Smooth muscle cell (in vitro differentiated cells): ENCODE measurements at regions not wholly inside any gene's neighbourhood (a gene's known extent, or its start where the extent isn't known, plus 50 kb on each side); places are given as distances from the start of the nearest gene placed in this dataset.

Source experiments
- DNase-seq: peaks from one replicate; lab custom pipeline; 2025; ENCODE audit not compliant: unreplicated experiment; lab: John Stamatoyannopoulos, UW
- H2AFZ ChIP-seq: fragments of 200-600 bp; sonication (generic); 2 replicates; pipeline ENCODE4 v1.6.0; 2016; ENCODE audit warnings: antibody characterized with exemption, low read depth, mild to moderate bottlenecking
- H3F3A ChIP-seq: fragments of 200-600 bp; sonication (generic); 2 replicates; pipeline ENCODE4 v1.6.0; 2017; ENCODE audit warnings: antibody characterized with exemption, low read depth
- H3K27ac ChIP-seq: fragments of 200-600 bp; sonication (generic); 2 replicates; pipeline ENCODE4 v1.5.1; 2016; ENCODE audit warnings: low read depth, mild to moderate bottlenecking
- H3K27me3 ChIP-seq: fragments of 200-600 bp; sonication (generic); 2 replicates; pipeline ENCODE4 v1.6.1; 2016; ENCODE audit warnings: low read depth, mild to moderate bottlenecking
- H3K36me3 ChIP-seq: fragments of 200-600 bp; sonication (generic); 2 replicates; pipeline ENCODE4 v1.5.1; 2016; ENCODE audit warnings: low read depth
- H3K4me1 ChIP-seq: fragments of 200-600 bp; sonication (generic); 2 replicates; pipeline ENCODE4 v1.5.1; 2016; ENCODE audit warnings: low read depth
- H3K4me2 ChIP-seq: fragments of 200-600 bp; sonication (generic); 2 replicates; pipeline ENCODE4 v1.6.0; 2016; ENCODE audit warnings: mild to moderate bottlenecking
- H3K4me3 ChIP-seq: fragments of 200-600 bp; sonication (generic); 2 replicates; pipeline ENCODE4 v1.5.1; 2016; ENCODE audit warnings: mild to moderate bottlenecking
- H3K79me2 ChIP-seq: fragments of 200-600 bp; sonication (generic); 2 replicates; pipeline ENCODE4 v1.6.0; 2016; ENCODE audit warnings: low read depth, mild to moderate bottlenecking
- H3K9ac ChIP-seq: fragments of 200-600 bp; sonication (generic); 2 replicates; pipeline ENCODE4 v1.6.0; 2016; ENCODE audit warnings: low read depth
- H3K9me3 ChIP-seq: fragments of 200-600 bp; sonication (generic); replicated peaks from 2 replicates; pipeline ENCODE4 v1.5.1; 2016; ENCODE audit warnings: low read depth
- H4K20me1 ChIP-seq: fragments of 200-600 bp; sonication (generic); 2 replicates; pipeline ENCODE4 v1.6.0; 2016; ENCODE audit warnings: low read depth
- WGBS: methylation state at CpG from one replicate; pipeline ENCODE4 v1.1.7; 2016; ENCODE audit warnings: low lambda C conversion rate; 5-methylcytosine and 5-hydroxymethylcytosine counted together
- TF ChIP-seq, protein P1 (sequence below): fragments of 200-600 bp; sonication (generic); IDR thresholded peaks from 2 replicates; pipeline ENCODE4 v1.5.1; 2017; ENCODE audit warnings: borderline replicate concordance, mild to moderate bottlenecking, antibody characterized with exemption; ENCODE audit not compliant: insufficient read depth, poor library complexity, severe bottlenecking

GRCh38 chr11:70604221-70604620, 205.9 kb downstream of the CTTN start:
- Histone ChIP-seq H3K4me1 (no peaks in the 10 kb centered on the region), H3K36me3 (no peaks in the 10 kb centered on the region), H3K27ac (no peak overlapping the region), H4K20me1 (no peaks in the 10 kb centered on the region), H3F3A (no peaks in the 10 kb centered on the region), H3K9me3 (no peaks in the 10 kb centered on the region), H3K9ac (no peak overlapping the region), H2AFZ (no peak overlapping the region), H3K4me2 (no peak overlapping the region), H3K79me2 (no peaks in the 10 kb centered on the region), H3K27me3 (no peaks in the 10 kb centered on the region), H3K4me3 (no peak overlapping the region)
- TF ChIP-seq, protein P1, sequence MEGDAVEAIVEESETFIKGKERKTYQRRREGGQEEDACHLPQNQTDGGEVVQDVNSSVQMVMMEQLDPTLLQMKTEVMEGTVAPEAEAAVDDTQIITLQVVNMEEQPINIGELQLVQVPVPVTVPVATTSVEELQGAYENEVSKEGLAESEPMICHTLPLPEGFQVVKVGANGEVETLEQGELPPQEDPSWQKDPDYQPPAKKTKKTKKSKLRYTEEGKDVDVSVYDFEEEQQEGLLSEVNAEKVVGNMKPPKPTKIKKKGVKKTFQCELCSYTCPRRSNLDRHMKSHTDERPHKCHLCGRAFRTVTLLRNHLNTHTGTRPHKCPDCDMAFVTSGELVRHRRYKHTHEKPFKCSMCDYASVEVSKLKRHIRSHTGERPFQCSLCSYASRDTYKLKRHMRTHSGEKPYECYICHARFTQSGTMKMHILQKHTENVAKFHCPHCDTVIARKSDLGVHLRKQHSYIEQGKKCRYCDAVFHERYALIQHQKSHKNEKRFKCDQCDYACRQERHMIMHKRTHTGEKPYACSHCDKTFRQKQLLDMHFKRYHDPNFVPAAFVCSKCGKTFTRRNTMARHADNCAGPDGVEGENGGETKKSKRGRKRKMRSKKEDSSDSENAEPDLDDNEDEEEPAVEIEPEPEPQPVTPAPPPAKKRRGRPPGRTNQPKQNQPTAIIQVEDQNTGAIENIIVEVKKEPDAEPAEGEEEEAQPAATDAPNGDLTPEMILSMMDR: no peak
- 91% methylated on average over 11 of the region's 11 CpGs for WGBS
- DNase-seq: no peak

- Histone ChIP-seq H4K20me1 (no peaks in the 10 kb centered on the region), H2AFZ (no peak overlapping the region), H3K4me2 (no peak overlapping the region), H3K4me1 (no peaks in the 10 kb centered on the region), H3K27ac (no peak overlapping the region), H3K4me3 (no peak overlapping the region), H3K9me3 (no peaks in the 10 kb centered on the region), H3F3A (no peaks in the 10 kb centered on the region), H3K36me3 (no peaks in the 10 kb centered on the region), H3K9ac (no peak overlapping the region), H3K79me2 (no peaks in the 10 kb centered on the region), H3K27me3 (no peaks in the 10 kb centered on the region)
- TF ChIP-seq, protein P1: no peak
- 87% methylated on average over 20 of the region's 20 CpGs for WGBS
- no peak for DNase-seq
Measured at GRCh38 chr11:70604630-70605467, 206.5 kb downstream of the CTTN start.

DNA sequence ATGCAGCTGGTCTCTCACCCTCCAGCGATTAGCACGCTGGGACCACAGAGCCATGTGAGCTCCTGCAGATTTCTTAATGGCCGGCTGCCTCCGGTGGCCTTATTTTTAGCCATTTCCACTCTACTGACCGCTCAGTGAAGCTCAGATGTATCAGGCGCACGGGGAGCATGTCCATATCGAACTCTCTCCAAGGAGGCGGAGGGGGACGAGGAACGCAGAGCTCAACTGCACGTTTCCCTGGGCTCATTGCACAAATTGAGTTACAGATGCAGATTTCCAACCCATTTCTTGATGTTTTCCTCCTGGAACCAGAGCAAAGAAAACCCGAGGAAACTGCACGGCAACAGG, 207.1 kb downstream of the CTTN start:
- Histone ChIP-seq H3K9me3 (no peaks in the 10 kb centered on the region), H3F3A (no peaks in the 10 kb centered on the region), H3K36me3 (no peaks in the 10 kb centered on the region), H4K20me1 (no peaks in the 10 kb centered on the region), H3K27me3 (no peaks in the 10 kb centered on the region), H3K9ac (no peak overlapping the region), H3K4me3 (no peak overlapping the region), H2AFZ (no peak overlapping the region), H3K79me2 (no peaks in the 10 kb centered on the region), H3K27ac (no peak overlapping the region), H3K4me2 (no peak overlapping the region), H3K4me1 (peaks cover 2% of the 10 kb centered on the region)
- DNase-seq: no peak
- 95% methylated on average over 14 of the region's 14 CpGs for WGBS
- TF ChIP-seq, protein P1: no peak

GRCh38 chr11:70605846-70606245, 207.5 kb downstream of the CTTN start:
- Histone ChIP-seq H3K79me2 (no peaks in the 10 kb centered on the region), H2AFZ (no peak overlapping the region), H3K9me3 (no peaks in the 10 kb centered on the region), H3K36me3 (no peaks in the 10 kb centered on the region), H4K20me1 (no peaks in the 10 kb centered on the region), H3K4me1 (peaks cover 6% of the 10 kb centered on the region), H3F3A (no peaks in the 10 kb centered on the region), H3K4me3 (no peak overlapping the region), H3K27ac (no peak overlapping the region), H3K9ac (no peak overlapping the region), H3K4me2 (no peak overlapping the region), H3K27me3 (no peaks in the 10 kb centered on the region)
- WGBS: 75% methylated on average over 5 of the region's 5 CpGs
- TF ChIP-seq, protein P1: no peak
- no peak for DNase-seq
